ENCODE measurements at regions not wholly inside any gene's neighbourhood (a gene's known extent, or its start where the extent isn't known, plus 50 kb on each side); places are given as distances from the start of the nearest gene placed in this dataset.

GRCh38 chr1:4464478-4464877, 189.9 kb upstream of the AJAP1 start:
- H3K4me3 ChIP-seq (ENCODE audit: low read depth in 1 of 2, low read length in 1 of 2): no peak overlapping the region
- no peaks in the 10 kb centered on the region for H3K9me3 ChIP-seq

GRCh38 chr1:4467241-4467640, 187.2 kb upstream of the AJAP1 start:
- Histone ChIP-seq H3K9me3 (no peaks in the 10 kb centered on the region), H3K27me3 (no peaks in the 10 kb centered on the region), H3K27ac (no peak overlapping the region), H3K4me3 (ENCODE audit: low read depth in 1 of 2, low read length in 1 of 2) (no peak overlapping the region), H3K36me3 (no peaks in the 10 kb centered on the region), H3K4me1 (ENCODE audit: control insufficient read depth in 1 of 2, insufficient read depth in 1 of 2, low read depth in 1 of 2, low read length in 1 of 2) (no peaks in the 10 kb centered on the region)
- no peak for TF ChIP-seq CTCF (IDR thresholded peaks at IDR 0.05)

More at GRCh38 chr1:4464478-4464877, 189.9 kb upstream of the AJAP1 start:
- no peak for TF ChIP-seq CTCF (IDR thresholded peaks at IDR 0.05)
- Histone ChIP-seq H3K27me3 (no peaks in the 10 kb centered on the region), H3K4me1 (ENCODE audit: control insufficient read depth in 1 of 2, insufficient read depth in 1 of 2, low read depth in 1 of 2, low read length in 1 of 2) (no peaks in the 10 kb centered on the region), H3K36me3 (no peaks in the 10 kb centered on the region), H3K27ac (no peak overlapping the region)

GRCh38 chr1:4468386-4468785, 186.0 kb upstream of the AJAP1 start:
- Histone ChIP-seq H3K27me3 (no peaks in the 10 kb centered on the region), H3K27ac (no peak overlapping the region), H3K36me3 (no peaks in the 10 kb centered on the region), H3K4me3 (ENCODE audit: low read depth in 1 of 2, low read length in 1 of 2) (no peak overlapping the region), H3K9me3 (no peaks in the 10 kb centered on the region), H3K4me1 (ENCODE audit: control insufficient read depth in 1 of 2, insufficient read depth in 1 of 2, low read depth in 1 of 2, low read length in 1 of 2) (no peaks in the 10 kb centered on the region)
- TF ChIP-seq CTCF (IDR thresholded peaks at IDR 0.05): no peak

- Histone ChIP-seq H3K4me1 (ENCODE audit: control insufficient read depth in 1 of 2, insufficient read depth in 1 of 2, low read depth in 1 of 2, low read length in 1 of 2) (no peaks in the 10 kb centered on the region), H3K36me3 (no peaks in the 10 kb centered on the region), H3K9me3 (no peaks in the 10 kb centered on the region), H3K4me3 (ENCODE audit: low read depth in 1 of 2, low read length in 1 of 2) (no peak overlapping the region), H3K27me3 (no peaks in the 10 kb centered on the region), H3K27ac (no peak overlapping the region)
- TF ChIP-seq CTCF (IDR thresholded peaks at IDR 0.05): no peak
Observed at GRCh38 chr1:4468804-4469514, 185.4 kb upstream of the AJAP1 start.

- Histone ChIP-seq H3K27ac (no peak overlapping the region), H3K27me3 (no peaks in the 10 kb centered on the region), H3K9me3 (no peaks in the 10 kb centered on the region), H3K4me1 (ENCODE audit: control insufficient read depth in 1 of 2, insufficient read depth in 1 of 2, low read depth in 1 of 2, low read length in 1 of 2) (no peaks in the 10 kb centered on the region), H3K4me3 (ENCODE audit: low read depth in 1 of 2, low read length in 1 of 2) (no peak overlapping the region), H3K36me3 (no peaks in the 10 kb centered on the region)
- no peak for TF ChIP-seq CTCF (IDR thresholded peaks at IDR 0.05)
Observed at GRCh38 chr1:4476394-4476793, 178.0 kb upstream of the AJAP1 start.

Measured in neutrophil (primary cell).